ENCODE measurements at regions not wholly inside any gene's neighbourhood (a gene's known extent, or its start where the extent isn't known, plus 50 kb on each side); places are given as distances from the start of the nearest gene placed in this dataset.

GRCh38 chr7:111663771-111664170 is 101.5 kb upstream of the IMMP2L start:
- no peaks in the 10 kb centered on the region for H3K9me3 ChIP-seq (ENCODE audit: low read depth)
- TF ChIP-seq CTCF (IDR thresholded peaks at IDR 0.05; ENCODE audit: low read depth, low read length): no peak
- DNase-seq (ENCODE audit: low read depth in 1 of 2, low spot score in 1 of 2): no peak
- no peak overlapping the region for H3K4me3 ChIP-seq
- peaks cover 6% of the 10 kb centered on the region for H3K4me1 ChIP-seq (ENCODE audit: low read depth)
- H3K27ac ChIP-seq: no peak overlapping the region
- peaks cover 59% of the 10 kb centered on the region for H3K27me3 ChIP-seq
- H3K36me3 ChIP-seq: no peaks in the 10 kb centered on the region

- H3K27ac ChIP-seq: no peak overlapping the region
- DNase-seq (ENCODE audit: low read depth in 1 of 2, low spot score in 1 of 2): no peak
- TF ChIP-seq CTCF (IDR thresholded peaks at IDR 0.05; ENCODE audit: low read depth, low read length): no peak
These were observed 100.1 kb upstream of the IMMP2L start for GRCh38 chr7:111662386-111662785.

GRCh38 chr7:111660478-111660877 is 98.2 kb upstream of the IMMP2L start:
- Histone ChIP-seq H3K27ac (no peak overlapping the region), H3K27me3 (peaks cover 63% of the 10 kb centered on the region), H3K36me3 (no peaks in the 10 kb centered on the region), H3K4me1 (ENCODE audit: low read depth) (peaks cover 7% of the 10 kb centered on the region), H3K9me3 (ENCODE audit: low read depth) (no peaks in the 10 kb centered on the region), H3K4me3 (no peak overlapping the region)
- TF ChIP-seq CTCF (IDR thresholded peaks at IDR 0.05; ENCODE audit: low read depth, low read length): no peak
- no peak for DNase-seq (ENCODE audit: low read depth in 1 of 2, low spot score in 1 of 2)

More at GRCh38 chr7:111662386-111662785, 100.1 kb upstream of the IMMP2L start:
- H3K36me3 ChIP-seq: no peaks in the 10 kb centered on the region
- H3K4me3 ChIP-seq: no peak overlapping the region
- peaks cover 58% of the 10 kb centered on the region for H3K27me3 ChIP-seq
- peaks cover 7% of the 10 kb centered on the region for H3K4me1 ChIP-seq (ENCODE audit: low read depth)
- no peaks in the 10 kb centered on the region for H3K9me3 ChIP-seq (ENCODE audit: low read depth)

- H3K27me3 ChIP-seq: peaks cover 63% of the 10 kb centered on the region
- H3K4me1 ChIP-seq (ENCODE audit: low read depth): peaks cover 7% of the 10 kb centered on the region
- peak in 1 of 2 donors; percentile 57 for DNase-seq (ENCODE audit: low read depth in 1 of 2, low spot score in 1 of 2)
- H3K36me3 ChIP-seq: no peaks in the 10 kb centered on the region
- no peak overlapping the region for H3K27ac ChIP-seq
- no peak overlapping the region for H3K4me3 ChIP-seq
- no peaks in the 10 kb centered on the region for H3K9me3 ChIP-seq (ENCODE audit: low read depth)
- no peak for TF ChIP-seq CTCF (IDR thresholded peaks at IDR 0.05; ENCODE audit: low read depth, low read length)
These were observed 96.3 kb upstream of the IMMP2L start for GRCh38 chr7:111658546-111658945.

- Histone ChIP-seq H3K4me3 (no peak overlapping the region), H3K27ac (no peak overlapping the region), H3K36me3 (no peaks in the 10 kb centered on the region), H3K27me3 (peaks cover 50% of the 10 kb centered on the region), H3K9me3 (ENCODE audit: low read depth) (no peaks in the 10 kb centered on the region), H3K4me1 (ENCODE audit: low read depth) (peaks cover 7% of the 10 kb centered on the region)
- no peak for TF ChIP-seq CTCF (IDR thresholded peaks at IDR 0.05; ENCODE audit: low read depth, low read length)
- DNase-seq (ENCODE audit: low read depth in 1 of 2, low spot score in 1 of 2): no peak
These were observed 94.7 kb upstream of the IMMP2L start for GRCh38 chr7:111657018-111657417.

- no peak overlapping the region for H3K27ac ChIP-seq
These were observed 92.1 kb upstream of the IMMP2L start for GRCh38 chr7:111654343-111654742.

More at GRCh38 chr7:111654343-111654742, 92.1 kb upstream of the IMMP2L start:
- Histone ChIP-seq H3K27me3 (peaks cover 61% of the 10 kb centered on the region), H3K9me3 (ENCODE audit: low read depth) (no peaks in the 10 kb centered on the region), H3K4me3 (no peak overlapping the region), H3K4me1 (ENCODE audit: low read depth) (peaks cover 6% of the 10 kb centered on the region), H3K36me3 (no peaks in the 10 kb centered on the region)
- DNase-seq (ENCODE audit: low read depth in 1 of 2, low spot score in 1 of 2): no peak
- TF ChIP-seq CTCF (IDR thresholded peaks at IDR 0.05; ENCODE audit: low read depth, low read length): no peak

Measured in cardiac muscle cell (in vitro differentiated cells and primary cell).